ENCODE measurements at regions not wholly inside any gene's neighbourhood (a gene's known extent, or its start where the extent isn't known, plus 50 kb on each side); places are given as distances from the start of the nearest gene placed in this dataset.

GRCh38 chr21:41633627-41634026 is 125.7 kb upstream of the TMPRSS2 start:
- DNase-seq (ENCODE audit: low read depth in 4 of 4, low spot score in 3 of 4) = no peak

GRCh38 chr21:41632748-41633475 is 125.0 kb upstream of the TMPRSS2 start:
- DNase-seq (ENCODE audit: low read depth in 4 of 4, low spot score in 3 of 4) = no peak

- DNase-seq (ENCODE audit: low read depth in 4 of 4, low spot score in 3 of 4) = no peak
Measured at GRCh38 chr21:41631564-41632461, 123.9 kb upstream of the TMPRSS2 start.

- no peak for DNase-seq (ENCODE audit: low read depth in 4 of 4, low spot score in 3 of 4)
Measured at GRCh38 chr21:41630917-41631316, 123.0 kb upstream of the TMPRSS2 start.

- no peak for DNase-seq (ENCODE audit: low read depth in 4 of 4, low spot score in 3 of 4)
Measured at GRCh38 chr21:41630249-41630648, 122.3 kb upstream of the TMPRSS2 start.

- no peak for DNase-seq (ENCODE audit: low read depth in 4 of 4, low spot score in 3 of 4)
Measured at GRCh38 chr21:41628256-41628655, 120.3 kb upstream of the TMPRSS2 start.

- DNase-seq (ENCODE audit: low read depth in 4 of 4, low spot score in 3 of 4) = no peak
Measured at GRCh38 chr21:41627428-41627827, 119.5 kb upstream of the TMPRSS2 start.

- DNase-seq (ENCODE audit: low read depth in 4 of 4, low spot score in 3 of 4) = no peak
Measured at GRCh38 chr21:41626021-41626420, 118.1 kb upstream of the TMPRSS2 start.

GRCh38 chr21:41625428-41625827 is 117.5 kb upstream of the TMPRSS2 start:
- DNase-seq (ENCODE audit: low read depth in 4 of 4, low spot score in 3 of 4) = no peak

GRCh38 chr21:41624674-41625310 is 116.8 kb upstream of the TMPRSS2 start:
- DNase-seq (ENCODE audit: low read depth in 4 of 4, low spot score in 3 of 4) = no peak

- DNase-seq (ENCODE audit: low read depth in 4 of 4, low spot score in 3 of 4) = no peak
Measured at GRCh38 chr21:41623945-41624344, 116.0 kb upstream of the TMPRSS2 start.

- no peak for DNase-seq (ENCODE audit: low read depth in 4 of 4, low spot score in 3 of 4)
Measured at GRCh38 chr21:41622831-41623548, 115.0 kb upstream of the TMPRSS2 start.

- DNase-seq (ENCODE audit: low read depth in 4 of 4, low spot score in 3 of 4) = no peak
Measured at GRCh38 chr21:41622201-41622600, 114.2 kb upstream of the TMPRSS2 start.

GRCh38 chr21:41621513-41621912 is 113.6 kb upstream of the TMPRSS2 start:
- no peak for DNase-seq (ENCODE audit: low read depth in 4 of 4, low spot score in 3 of 4)

GRCh38 chr21:41620982-41621381 is 113.0 kb upstream of the TMPRSS2 start:
- no peak for DNase-seq (ENCODE audit: low read depth in 4 of 4, low spot score in 3 of 4)

- no peak for DNase-seq (ENCODE audit: low read depth in 4 of 4, low spot score in 3 of 4)
Measured at GRCh38 chr21:41620541-41620940, 112.6 kb upstream of the TMPRSS2 start.

- DNase-seq (ENCODE audit: low read depth in 4 of 4, low spot score in 3 of 4) = no peak
Measured at GRCh38 chr21:41616031-41616591, 108.2 kb upstream of the TMPRSS2 start.

- no peak for DNase-seq (ENCODE audit: low read depth in 4 of 4, low spot score in 3 of 4)
Measured at GRCh38 chr21:41615613-41616012, 107.7 kb upstream of the TMPRSS2 start.

- no peak for DNase-seq (ENCODE audit: low read depth in 4 of 4, low spot score in 3 of 4)
Measured at GRCh38 chr21:41614511-41614910, 106.6 kb upstream of the TMPRSS2 start.

GRCh38 chr21:41613533-41613909 is 105.6 kb upstream of the TMPRSS2 start:
- DNase-seq (ENCODE audit: low read depth in 4 of 4, low spot score in 3 of 4) = no peak
